GM21423 (cell line): ENCODE measurements at regions not wholly inside any gene's neighbourhood (a gene's known extent, or its start where the extent isn't known, plus 50 kb on each side); places are given as distances from the start of the nearest gene placed in this dataset.

ENCODE experiments used
- ATAC-seq: cut with Tn5 transposase; IDR thresholded peaks from one replicate; pipeline ENCODE4 v1.9.1; 2021; ENCODE audit warnings: mild to moderate bottlenecking, moderate library complexity; ENCODE audit not compliant: unreplicated experiment

- no peak for ATAC-seq
These were observed 286.4 kb upstream of the WWC1 start for GRCh38 chr5:168005093-168005492.

- no peak for ATAC-seq
These were observed 285.5 kb upstream of the WWC1 start for GRCh38 chr5:168005936-168006335.

GRCh38 chr5:168006456-168007130 is 284.9 kb upstream of the WWC1 start:
- ATAC-seq: no peak

GRCh38 chr5:168007286-168007685 is 284.2 kb upstream of the WWC1 start:
- no peak for ATAC-seq

GRCh38 chr5:168008555-168008954 is 282.9 kb upstream of the WWC1 start:
- no peak for ATAC-seq

- ATAC-seq: no peak
These were observed 280.3 kb upstream of the WWC1 start for GRCh38 chr5:168011096-168011495.

- no peak for ATAC-seq
These were observed 279.4 kb upstream of the WWC1 start for GRCh38 chr5:168012006-168012405.

GRCh38 chr5:168013546-168013945 is 277.9 kb upstream of the WWC1 start:
- no peak for ATAC-seq

GRCh38 chr5:168014433-168015123 is 276.9 kb upstream of the WWC1 start:
- no peak for ATAC-seq

GRCh38 chr5:168015506-168015905 is 275.9 kb upstream of the WWC1 start:
- no peak for ATAC-seq

GRCh38 chr5:168017313-168017712 is 274.1 kb upstream of the WWC1 start:
- no peak for ATAC-seq

- no peak for ATAC-seq
These were observed 272.3 kb upstream of the WWC1 start for GRCh38 chr5:168019143-168019542.

GRCh38 chr5:168020542-168021294 is 270.7 kb upstream of the WWC1 start:
- ATAC-seq: no peak

- no peak for ATAC-seq
These were observed 268.8 kb upstream of the WWC1 start for GRCh38 chr5:168022446-168023169.

GRCh38 chr5:168023191-168023590 is 268.3 kb upstream of the WWC1 start:
- ATAC-seq: no peak

- ATAC-seq: no peak
These were observed 267.1 kb upstream of the WWC1 start for GRCh38 chr5:168024306-168024705.

- no peak for ATAC-seq
These were observed 264.4 kb upstream of the WWC1 start for GRCh38 chr5:168027007-168027406.

- ATAC-seq: no peak
These were observed 260.5 kb upstream of the WWC1 start for GRCh38 chr5:168030912-168031311.

- ATAC-seq: no peak
These were observed 259.8 kb upstream of the WWC1 start for GRCh38 chr5:168031614-168032013.

- no peak for ATAC-seq
These were observed 252.4 kb upstream of the WWC1 start for GRCh38 chr5:168039039-168039438.

GRCh38 chr5:168039566-168040248 is 251.7 kb upstream of the WWC1 start:
- no peak for ATAC-seq
